Testis (tissue), 2 donors: ENCODE measurements at regions not wholly inside any gene's neighbourhood (a gene's known extent, or its start where the extent isn't known, plus 50 kb on each side); places are given as distances from the start of the nearest gene placed in this dataset.

Experiments used
- DNase-seq: peaks from one replicate; pipeline ENCODE4 v3.0.0-alpha.2; 2019
- H3K27ac ChIP-seq, 2 donors: fragments of 200-600 bp; sonication (generic); one replicate each; pipeline ENCODE4 v1.5.1; 2019
- H3K27me3 ChIP-seq: fragments of 200-600 bp; sonication (generic); one replicate; pipeline ENCODE4 v1.5.1; 2019
- H3K36me3 ChIP-seq: fragments of 200-600 bp; sonication (generic); one replicate; pipeline ENCODE4 v1.5.1; 2017; ENCODE audit warnings: low read depth; ENCODE audit errors: missing control alignments
- H3K4me1 ChIP-seq: fragments of 200-600 bp; sonication (generic); one replicate; pipeline ENCODE4 v1.5.1; 2019
- H3K4me3 ChIP-seq, 2 donors: fragments of 200-600 bp; sonication (generic); one replicate each; pipeline ENCODE4 v1.5.1; 2017 to 2019
- H3K9me3 ChIP-seq: fragments of 200-600 bp; sonication (generic); one replicate; pipeline ENCODE4 v1.5.1; 2017
- CTCF ChIP-seq, 3 experiments: fragments of 450-650 bp in 2 of 3; fragments of 200-600 bp in 1 of 3; sonication (generic) in 1 of 3; IDR thresholded peaks; one replicate each; pipeline ENCODE4 v1.5.1; 2016 to 2019; ENCODE audit warnings: antibody characterized with exemption in 3 of 3, mild to moderate bottlenecking in 2 of 3, moderate library complexity in 1 of 3
- POLR2A ChIP-seq: fragments of 450-650 bp; IDR thresholded peaks from one replicate; pipeline ENCODE4 v1.6.1; 2017; ENCODE audit warnings: antibody characterized with exemption, mild to moderate bottlenecking, moderate library complexity
- WGBS, 2 donors: methylation state at CpG; one replicate each; pipeline ENCODE4 v1.1.5; 2018; 5-methylcytosine and 5-hydroxymethylcytosine counted together
- intact Hi-C: fragments of 100-400 bp; cut with DNase I; formaldehyde crosslinking; loops from one replicate; pipeline ENCODE4 v1.15.1; 2023; ENCODE audit warnings: low total_unique reads

GRCh38 chr3:106514431-106514830 lies 645.6 kb upstream of the CBLB start:
- no peak overlapping the region for H3K4me3 ChIP-seq
- no peaks in the 10 kb centered on the region for H3K27me3 ChIP-seq
- H3K4me1 ChIP-seq = no peaks in the 10 kb centered on the region
- no peak for TF ChIP-seq CTCF (IDR thresholded peaks at IDR 0.05)
- WGBS, 2 donors = 83 to 86% methylated on average over 4 of the region's 4 CpGs
- no peak overlapping the region for H3K27ac ChIP-seq
- intact Hi-C loops = no loop called here
- DNase-seq = no peak
- H3K9me3 ChIP-seq = no peaks in the 10 kb centered on the region
- H3K36me3 ChIP-seq = no peaks in the 10 kb centered on the region

GRCh38 chr3:106518516-106518915 lies 649.7 kb upstream of the CBLB start:
- no peak for TF ChIP-seq POLR2A
- TF ChIP-seq CTCF (IDR thresholded peaks at IDR 0.05) = no peak
- no peaks in the 10 kb centered on the region for H3K27me3 ChIP-seq
- no peak for DNase-seq
- no peaks in the 10 kb centered on the region for H3K9me3 ChIP-seq
- no peaks in the 10 kb centered on the region for H3K4me1 ChIP-seq
- intact Hi-C loops = no loop called here
- no peak overlapping the region for H3K4me3 ChIP-seq
- H3K36me3 ChIP-seq = no peaks in the 10 kb centered on the region
- no peak overlapping the region for H3K27ac ChIP-seq

- WGBS, 2 donors = 74 to 84% methylated on average over 4 of the region's 4 CpGs
- Histone ChIP-seq H3K36me3 (no peaks in the 10 kb centered on the region), H3K27ac (no peak overlapping the region), H3K4me1 (no peaks in the 10 kb centered on the region), H3K9me3 (no peaks in the 10 kb centered on the region), H3K4me3 (no peak overlapping the region), H3K27me3 (no peaks in the 10 kb centered on the region)
- DNase-seq = no peak
- TF ChIP-seq CTCF (IDR thresholded peaks at IDR 0.05) (no peak), POLR2A (no peak)
- intact Hi-C loops = no loop called here
Measured at GRCh38 chr3:106522397-106522796, 653.6 kb upstream of the CBLB start.

DNA sequence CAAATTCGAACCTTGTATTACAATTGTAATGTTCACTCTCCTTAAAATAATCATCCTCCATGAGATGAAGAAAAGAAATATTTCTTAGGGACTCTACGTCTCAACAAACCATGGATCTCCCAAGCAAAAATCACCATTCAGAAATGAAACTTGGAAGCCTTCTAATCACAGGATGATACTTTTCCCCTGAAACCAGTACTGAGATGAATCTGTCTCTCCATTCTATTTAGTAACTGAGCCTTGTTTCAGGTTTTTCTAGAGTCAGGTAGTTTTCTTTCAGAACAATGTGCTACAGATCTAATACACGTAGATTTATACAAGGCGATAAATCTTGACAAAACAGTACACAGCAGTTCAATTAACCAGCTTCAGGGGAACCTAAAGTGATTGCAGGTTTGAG lies 660.1 kb upstream of the CBLB start:
- no peaks in the 10 kb centered on the region for H3K9me3 ChIP-seq
- intact Hi-C loops = no loop called here
- H3K36me3 ChIP-seq = no peaks in the 10 kb centered on the region

More for the DNA sequence above, 660.1 kb upstream of the CBLB start:
- WGBS, 2 donors = 89 to 95% methylated on average over 4 of the region's 4 CpGs
- no peak overlapping the region for H3K4me3 ChIP-seq
- no peak overlapping the region for H3K27ac ChIP-seq
- DNase-seq = no peak
- no peaks in the 10 kb centered on the region for H3K27me3 ChIP-seq
- TF ChIP-seq CTCF (IDR thresholded peaks at IDR 0.05) (no peak), POLR2A (no peak)
- no peaks in the 10 kb centered on the region for H3K4me1 ChIP-seq
